ENCODE measurements at regions not wholly inside any gene's neighbourhood (a gene's known extent, or its start where the extent isn't known, plus 50 kb on each side); places are given as distances from the start of the nearest gene placed in this dataset.
"Not testable (repeated sequence)": the region's sequence is repeated elsewhere in the genome, so short reads cannot be mapped to it uniquely, and the experiment has no call there.

GRCh38 chr1:72379072-72379471, 96.7 kb upstream of the NEGR1 start:
- Histone ChIP-seq H3K4me1 (no peaks in the 10 kb centered on the region), H3K9me3 (no peaks in the 10 kb centered on the region), H3K4me3 (no peak overlapping the region), H3K27ac (no peak overlapping the region), H3K27me3 (no peaks in the 10 kb centered on the region), H3K36me3 (no peaks in the 10 kb centered on the region)
- intact Hi-C loops (cut with DNase I) = no loop called here
- ATAC-seq (no peak), DNase-seq (no peak)
- 72 to 84% (median 80%) methylated on average over 2 of the region's 2 CpGs for WGBS, 4 donors
- TF ChIP-seq CTCF (IDR thresholded peaks at IDR 0.05) = no peak
- TF ChIP-seq POLR2A (IDR thresholded peaks at IDR 0.05) = no peak

- H3K27me3 ChIP-seq = no peaks in the 10 kb centered on the region
- no peaks in the 10 kb centered on the region for H3K36me3 ChIP-seq
- no peak overlapping the region for H3K27ac ChIP-seq
- H3K9me3 ChIP-seq = no peaks in the 10 kb centered on the region
- ATAC-seq = no peak
- no peaks in the 10 kb centered on the region for H3K4me1 ChIP-seq
- intact Hi-C loops (cut with DNase I) = no loop called here
- TF ChIP-seq POLR2A (IDR thresholded peaks at IDR 0.05) (no peak), CTCF (IDR thresholded peaks at IDR 0.05) (no peak)
- no peak for DNase-seq
- H3K4me3 ChIP-seq = no peak overlapping the region
Measured at GRCh38 chr1:72375226-72375625, 92.9 kb upstream of the NEGR1 start.

- DNase-seq = no peak
- Histone ChIP-seq H3K27me3 (no peaks in the 10 kb centered on the region), H3K4me3 (no peak overlapping the region), H3K36me3 (no peaks in the 10 kb centered on the region), H3K4me1 (no peaks in the 10 kb centered on the region), H3K9me3 (no peaks in the 10 kb centered on the region), H3K27ac (no peak overlapping the region)
- WGBS, 4 donors = 50 to 69% (median 53%) methylated on average over 3 of the region's 3 CpGs
- no peak for TF ChIP-seq POLR2A (IDR thresholded peaks at IDR 0.05)
- no peak for TF ChIP-seq CTCF (IDR thresholded peaks at IDR 0.05)
- no peak for ATAC-seq
- intact Hi-C loops (cut with DNase I) = no loop called here
Measured at GRCh38 chr1:72371259-72372035, 89.1 kb upstream of the NEGR1 start.

GRCh38 chr1:72370836-72371235, 88.5 kb upstream of the NEGR1 start:
- H3K36me3 ChIP-seq; H3K9me3 ChIP-seq; DNase-seq; ATAC-seq; H3K27me3 ChIP-seq; H3K4me3 ChIP-seq; H3K27ac ChIP-seq; intact Hi-C loops (cut with DNase I); H3K4me1 ChIP-seq: not testable (repeated sequence)
- WGBS, 4 donors = 77 to 84% (median 81%) methylated on average over 3 of the region's 3 CpGs

Data from heart left ventricle (tissue), 16 donors.